Epidermal melanocyte (primary cell): ENCODE measurements at regions not wholly inside any gene's neighbourhood (a gene's known extent, or its start where the extent isn't known, plus 50 kb on each side); places are given as distances from the start of the nearest gene placed in this dataset.
"Not testable (repeated sequence)": the region's sequence is repeated elsewhere in the genome, so short reads cannot be mapped to it uniquely, and the experiment has no call there.

Experiments used
- DNase-seq: peaks from one replicate; pipeline ENCODE4 v3.0.0; 2011; ENCODE audit warnings: low spot score; ENCODE audit not compliant: insufficient read length

DNA sequence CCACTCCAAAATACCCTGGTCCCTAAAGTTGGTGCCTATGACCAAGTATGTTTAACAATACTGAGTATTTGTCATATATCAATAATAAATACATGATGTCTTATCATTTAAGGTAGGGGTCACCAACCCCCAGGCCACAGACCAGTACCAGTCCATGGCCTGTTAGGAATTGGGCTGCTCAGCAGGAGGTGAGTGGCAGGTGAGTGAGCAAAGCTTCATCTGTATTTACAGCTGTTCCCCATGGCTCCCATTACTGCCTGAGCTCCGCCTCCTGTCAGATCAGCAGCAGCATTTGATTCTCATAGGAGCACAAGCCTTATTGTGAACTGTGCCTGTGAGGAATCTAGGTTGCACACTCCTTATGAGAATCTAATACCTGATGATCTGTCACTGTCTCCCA lies 126.2 kb downstream of the HNRNPD start:
- DNase-seq: no peak

DNA sequence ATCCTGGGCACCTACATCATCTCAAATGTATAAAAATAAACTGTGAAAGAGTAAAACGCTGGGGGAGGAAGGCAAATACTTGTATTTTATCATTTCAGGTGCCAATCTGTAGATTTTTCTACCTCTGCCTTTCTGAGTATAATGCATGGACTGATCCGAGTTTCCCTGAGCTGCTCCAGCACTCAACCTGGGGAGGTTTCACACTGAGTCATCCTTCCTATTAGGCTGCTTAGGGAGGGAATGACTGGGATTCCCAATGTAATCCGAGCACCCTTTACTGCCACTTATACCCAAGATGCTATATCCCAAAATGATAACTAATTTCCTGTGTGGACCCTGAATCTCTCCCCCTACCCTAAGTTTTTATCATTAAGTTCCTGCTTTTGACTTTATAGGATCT lies 126.6 kb downstream of the HNRNPD start:
- DNase-seq: no peak

DNA sequence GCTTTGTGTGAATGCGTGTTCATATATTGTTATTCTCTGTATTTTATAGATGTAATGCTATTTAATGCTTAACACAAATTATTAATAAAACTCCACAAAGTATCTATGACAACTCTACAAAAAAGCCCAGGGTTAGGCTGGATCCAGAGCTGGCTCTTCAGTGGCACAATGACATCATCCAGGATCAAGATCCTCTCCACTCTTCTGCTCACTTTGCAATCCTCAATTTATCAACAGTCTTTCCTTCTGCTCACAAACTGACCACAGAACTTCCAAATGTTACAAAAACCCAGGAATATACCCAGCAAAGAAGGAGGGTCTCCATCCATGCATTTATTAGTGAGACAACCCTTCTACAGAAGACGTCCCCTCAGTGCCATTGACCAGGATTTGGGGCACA lies 132.3 kb downstream of the HNRNPD start:
- no peak for DNase-seq

DNA sequence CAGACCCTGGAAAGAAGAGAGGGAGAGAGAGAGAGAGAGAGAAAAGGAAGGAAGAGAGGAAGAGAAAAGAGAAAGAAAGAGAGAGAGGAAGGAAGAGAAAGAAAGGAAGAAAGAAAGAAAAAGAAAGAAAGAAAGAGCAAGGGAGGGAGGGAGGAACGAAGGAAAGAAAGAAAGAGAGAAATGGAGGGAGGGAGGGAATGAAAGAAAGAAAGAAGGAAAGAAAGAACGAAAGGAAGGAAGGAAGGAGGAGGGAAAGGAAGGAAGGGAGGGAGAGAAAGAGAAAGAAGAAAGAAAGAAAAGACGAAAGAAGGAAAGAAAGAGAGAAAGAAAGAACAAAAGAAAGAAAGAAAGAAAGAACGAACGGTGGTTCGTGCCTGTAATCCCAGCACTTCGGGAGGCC lies 133.4 kb downstream of the HNRNPD start:
- DNase-seq: no peak

DNA sequence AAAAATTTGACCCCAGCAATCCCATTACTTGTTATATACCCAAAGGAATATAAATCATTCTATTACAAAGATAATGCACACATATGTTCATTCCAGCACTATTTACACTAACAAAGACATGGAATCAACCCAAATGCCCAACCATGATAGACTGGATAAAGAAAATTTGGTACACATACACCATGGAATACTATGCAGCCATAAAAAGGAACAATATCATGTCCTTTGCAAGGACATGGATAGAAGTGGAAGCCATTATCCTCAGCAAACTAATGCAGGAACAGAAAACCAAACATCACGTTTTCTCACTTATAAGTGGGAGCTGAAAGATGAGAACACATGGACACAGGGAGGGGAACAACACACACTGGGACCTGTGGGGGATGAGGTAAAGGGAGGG lies 136.6 kb downstream of the HNRNPD start:
- DNase-seq: not testable (repeated sequence)

DNA sequence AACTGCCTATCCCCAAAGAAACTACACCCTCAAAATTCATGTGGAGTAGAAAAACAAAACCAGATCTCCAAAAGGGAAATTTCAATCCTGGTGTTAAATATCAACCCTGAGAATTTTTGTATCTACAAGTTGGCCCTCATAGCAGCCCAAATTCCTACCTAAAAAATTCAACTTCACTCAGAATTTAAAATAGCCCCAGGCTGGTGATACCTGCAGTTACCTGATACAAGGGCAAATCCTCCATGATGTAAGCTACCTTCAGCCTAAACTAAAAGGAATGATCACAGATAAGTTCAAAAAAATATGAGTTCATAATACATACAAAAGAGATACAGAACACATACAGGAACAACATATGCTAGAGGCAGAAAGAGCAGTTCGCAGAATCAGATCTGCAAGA lies 138.4 kb downstream of the HNRNPD start:
- no peak for DNase-seq

DNA sequence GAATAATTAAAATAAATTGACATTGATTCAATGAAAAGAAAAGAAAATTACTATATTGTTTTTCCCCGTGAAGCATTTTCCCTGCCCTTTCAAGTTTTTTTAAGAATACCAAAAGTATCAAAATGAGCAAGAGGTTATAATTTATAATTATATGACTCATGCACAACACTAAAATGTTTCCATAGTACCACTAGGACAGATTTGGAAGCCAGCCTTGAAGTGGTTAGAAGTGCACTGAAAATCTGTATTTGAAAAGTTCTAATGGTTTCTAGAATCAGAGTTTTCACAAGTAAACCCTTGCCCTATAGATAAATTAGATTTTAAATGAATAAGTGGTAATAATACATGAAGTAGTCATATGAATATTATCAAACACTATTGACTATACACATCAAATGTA lies 140.9 kb downstream of the HNRNPD start:
- no peak for DNase-seq

DNA sequence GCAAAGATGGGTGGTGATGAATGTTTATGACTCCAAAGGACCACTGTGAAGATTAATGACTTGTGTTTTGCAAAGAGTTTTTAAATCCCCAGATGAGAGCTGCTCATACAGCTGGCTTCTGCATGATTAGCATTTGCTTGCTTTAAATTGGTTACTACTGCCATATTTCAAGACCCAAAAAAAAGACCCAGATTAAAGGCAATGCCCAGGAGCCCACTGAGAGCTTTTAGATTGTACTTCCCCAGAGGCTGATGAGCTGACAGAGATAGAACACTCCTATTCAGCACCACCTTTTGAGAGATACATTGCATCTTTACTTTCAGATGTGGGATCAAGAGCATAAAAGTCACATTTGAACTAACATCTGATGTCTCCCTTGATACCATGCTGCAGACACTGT lies 142.0 kb downstream of the HNRNPD start:
- no peak for DNase-seq

DNA sequence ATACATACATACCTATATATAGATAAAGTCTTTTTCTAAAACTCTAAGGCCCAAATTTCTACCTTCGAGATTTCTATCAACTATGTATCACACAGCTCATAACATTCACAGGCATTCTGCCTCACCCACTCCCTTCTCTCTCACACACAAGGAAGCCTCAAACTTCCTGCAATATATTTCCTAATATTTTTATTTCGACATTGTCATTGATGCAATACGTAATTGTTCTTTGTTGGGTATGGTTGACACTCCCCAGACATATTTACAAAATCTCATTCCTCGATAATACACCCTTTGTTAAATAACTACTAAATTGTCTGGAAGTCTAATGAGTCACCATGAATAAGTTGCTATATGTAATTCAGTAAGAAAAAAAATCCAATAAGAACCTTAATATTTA lies 143.5 kb downstream of the HNRNPD start:
- no peak for DNase-seq

DNA sequence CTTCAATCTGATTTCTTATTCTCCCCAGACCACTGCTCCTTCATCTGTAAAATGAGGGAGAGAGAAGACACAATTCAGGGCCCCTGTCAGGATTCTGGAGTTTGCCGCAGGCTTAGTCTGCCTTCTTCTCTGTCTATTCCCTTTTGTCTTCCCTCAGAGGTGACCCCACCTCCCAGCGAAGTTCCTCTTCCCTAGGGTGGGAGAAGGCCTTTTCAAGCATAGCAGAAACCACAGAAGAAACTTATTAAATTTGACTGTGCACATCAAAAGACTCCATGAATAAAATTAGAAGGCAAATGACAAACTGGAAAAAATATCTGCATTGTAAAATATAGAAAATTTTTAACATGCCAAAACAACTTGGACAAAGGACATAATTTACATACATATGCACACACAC lies 148.8 kb downstream of the HNRNPD start:
- DNase-seq: no peak

DNA sequence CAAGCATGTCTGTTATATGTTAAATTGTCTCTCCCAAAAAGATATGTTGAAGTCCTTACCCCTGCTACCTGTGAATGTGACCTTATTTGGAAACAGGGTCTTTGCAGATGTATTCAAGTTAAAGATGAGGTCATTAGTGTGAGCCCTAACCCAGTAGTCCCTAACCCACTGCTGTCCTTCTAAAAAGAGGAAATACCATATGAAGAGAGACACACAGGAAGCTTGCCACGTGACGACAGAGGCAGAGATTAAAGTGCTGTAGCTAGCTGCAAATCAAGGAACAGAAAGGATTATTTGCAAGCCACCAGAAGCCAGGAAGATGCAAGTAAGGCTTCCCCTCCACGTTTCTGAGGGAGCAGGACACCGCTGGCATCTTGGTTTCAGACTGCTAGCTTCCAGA lies 150.1 kb downstream of the HNRNPD start:
- no peak for DNase-seq

DNA sequence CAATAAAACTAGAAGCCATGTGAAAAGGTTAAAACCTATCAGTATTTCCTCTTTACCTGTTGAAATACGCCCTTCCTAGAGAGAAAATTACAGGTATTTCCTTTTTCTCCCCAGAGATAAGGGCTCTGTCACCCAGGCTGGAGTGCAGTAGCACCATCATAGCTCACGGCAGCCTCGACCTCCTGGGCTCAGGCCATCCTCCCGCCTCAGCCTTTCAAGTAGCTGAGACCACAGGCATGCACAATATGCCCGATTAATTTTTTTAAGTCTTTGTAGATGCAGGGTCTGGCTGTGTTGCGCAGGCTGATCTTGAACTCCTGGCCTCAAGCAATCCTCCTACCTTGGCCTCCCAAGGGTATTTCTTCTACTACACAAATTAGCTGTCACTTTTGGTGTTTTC lies 154.4 kb downstream of the HNRNPD start:
- no peak for DNase-seq

DNA sequence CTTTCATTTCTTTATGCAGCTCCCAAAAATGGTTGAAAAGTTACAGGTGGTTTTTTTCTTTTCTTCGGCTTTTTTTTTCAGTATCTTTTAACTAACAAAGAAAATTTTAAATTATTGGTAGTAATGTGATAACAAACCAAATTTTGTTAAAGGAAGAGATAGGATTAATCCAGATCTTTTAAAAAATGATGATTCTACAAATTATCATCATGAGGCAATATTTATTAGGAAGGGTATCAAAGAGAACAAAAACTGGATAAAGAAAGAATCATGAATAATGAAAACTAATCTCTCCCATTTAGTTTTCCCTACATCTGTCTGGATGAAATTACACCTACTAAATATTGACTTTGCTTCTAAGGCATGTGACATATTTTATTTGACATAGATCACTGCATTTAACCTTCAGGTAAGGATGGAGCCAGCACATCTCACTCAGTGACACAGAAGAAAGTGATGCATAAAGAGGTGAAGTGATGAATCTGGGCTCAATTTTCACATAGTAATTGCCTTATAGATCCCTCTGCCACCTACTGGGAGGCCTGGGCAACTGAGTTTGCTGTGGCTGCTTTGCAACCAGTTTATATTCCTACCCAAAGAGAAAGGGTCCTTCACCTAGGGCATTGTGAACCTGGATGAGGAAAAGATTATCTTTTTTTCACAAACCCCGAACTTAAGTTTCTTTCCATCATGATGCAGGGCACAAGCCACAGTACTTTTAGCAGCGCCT lies 155.6 kb downstream of the HNRNPD start:
- DNase-seq: no peak

DNA sequence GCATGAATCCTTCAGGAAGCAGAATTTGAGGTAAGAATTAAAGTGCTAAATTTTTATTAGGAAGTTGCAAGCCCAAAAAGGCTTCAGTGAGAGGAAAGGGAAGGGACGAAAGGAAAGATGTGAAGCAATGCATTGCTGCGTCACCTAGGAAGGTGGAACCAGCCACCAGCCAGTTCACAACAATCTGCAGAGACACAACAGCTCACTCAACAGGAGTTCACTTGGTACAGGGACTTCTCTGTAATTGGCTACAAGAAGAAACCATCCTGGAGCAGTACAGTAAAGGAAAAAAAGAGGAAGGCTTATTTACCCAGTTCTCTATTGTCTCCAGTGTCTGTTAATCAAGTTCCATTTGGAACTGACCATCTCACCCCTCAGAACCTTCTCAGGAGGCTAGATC lies 157.6 kb downstream of the HNRNPD start:
- DNase-seq: no peak

DNA sequence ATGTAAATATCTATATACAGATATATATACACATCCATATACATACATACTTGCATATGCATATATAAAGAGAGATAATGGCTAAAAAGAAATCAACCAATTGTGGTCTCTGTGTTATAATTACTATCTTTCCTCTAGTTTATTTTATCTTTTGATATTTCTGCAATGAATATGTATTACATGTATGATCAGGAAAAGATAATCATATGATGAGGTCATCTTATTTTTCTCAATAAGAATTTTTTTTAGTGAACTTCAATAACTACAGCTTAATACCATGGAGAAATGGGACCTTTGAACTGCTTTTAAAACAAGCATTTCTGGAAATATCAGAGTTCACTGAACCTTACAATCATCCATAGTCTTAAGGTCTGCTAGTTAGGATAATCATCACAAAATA lies 158.0 kb downstream of the HNRNPD start:
- no peak for DNase-seq

DNA sequence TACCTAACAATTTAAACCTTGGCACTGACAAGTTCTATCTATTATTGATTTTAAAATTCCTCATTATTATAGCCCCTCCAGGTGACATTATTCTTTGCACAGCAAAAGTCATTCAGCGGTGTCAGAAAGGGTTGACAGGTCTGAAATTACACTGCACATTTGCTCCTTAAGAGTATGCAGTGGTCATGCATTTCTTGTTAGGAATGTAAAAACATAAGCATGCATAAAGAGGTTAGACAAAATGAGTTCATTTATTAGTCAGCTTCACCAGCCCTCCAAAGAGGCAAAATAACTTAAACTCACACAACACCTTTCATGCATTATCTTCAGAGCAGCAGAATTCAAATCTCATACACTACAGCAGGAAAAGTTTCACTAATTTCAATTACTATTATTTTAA lies 158.8 kb downstream of the HNRNPD start:
- DNase-seq: no peak

DNA sequence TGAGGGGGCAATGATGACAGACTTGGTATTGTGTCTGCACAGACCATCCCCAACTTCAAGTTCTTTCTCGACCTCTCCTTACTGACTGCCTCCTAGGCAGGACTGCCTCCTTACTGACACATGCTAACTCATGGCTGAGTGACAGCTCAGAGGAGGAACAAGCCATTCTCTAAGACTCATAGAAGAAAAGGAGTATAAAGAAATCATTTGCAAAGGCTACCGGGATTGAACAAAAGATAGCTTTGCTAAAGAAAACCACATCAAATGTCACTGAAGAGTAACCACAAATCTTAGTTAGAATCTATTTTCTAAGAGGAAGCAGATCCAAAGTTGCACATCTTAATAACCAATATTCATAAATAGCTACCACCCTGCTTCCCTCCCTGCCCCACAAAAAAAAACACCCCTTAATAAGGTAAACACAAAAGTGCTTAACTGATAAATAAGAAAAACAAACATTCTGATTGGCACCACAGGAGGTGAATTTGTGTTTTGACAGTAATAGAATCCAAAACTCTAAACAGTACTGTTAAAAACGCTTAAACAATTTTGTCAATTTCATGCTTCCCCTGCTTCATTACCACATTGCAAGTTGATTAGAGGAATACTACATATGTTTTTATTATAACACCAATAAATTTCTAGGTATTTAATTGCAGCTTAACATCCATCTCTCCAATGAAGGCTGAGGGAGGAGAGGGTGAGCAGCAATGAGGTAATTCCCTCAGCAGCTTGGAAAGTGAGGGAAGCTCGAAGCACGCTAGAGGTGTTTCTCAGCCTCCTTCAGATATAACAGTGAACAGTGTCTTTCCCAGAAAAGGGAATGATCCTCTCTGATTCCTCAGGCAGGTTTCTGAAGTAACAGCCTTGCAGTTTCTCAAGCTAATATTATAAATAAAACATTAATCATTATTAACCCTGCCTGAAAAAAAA lies 160.0 kb downstream of the HNRNPD start:
- no peak for DNase-seq

DNA sequence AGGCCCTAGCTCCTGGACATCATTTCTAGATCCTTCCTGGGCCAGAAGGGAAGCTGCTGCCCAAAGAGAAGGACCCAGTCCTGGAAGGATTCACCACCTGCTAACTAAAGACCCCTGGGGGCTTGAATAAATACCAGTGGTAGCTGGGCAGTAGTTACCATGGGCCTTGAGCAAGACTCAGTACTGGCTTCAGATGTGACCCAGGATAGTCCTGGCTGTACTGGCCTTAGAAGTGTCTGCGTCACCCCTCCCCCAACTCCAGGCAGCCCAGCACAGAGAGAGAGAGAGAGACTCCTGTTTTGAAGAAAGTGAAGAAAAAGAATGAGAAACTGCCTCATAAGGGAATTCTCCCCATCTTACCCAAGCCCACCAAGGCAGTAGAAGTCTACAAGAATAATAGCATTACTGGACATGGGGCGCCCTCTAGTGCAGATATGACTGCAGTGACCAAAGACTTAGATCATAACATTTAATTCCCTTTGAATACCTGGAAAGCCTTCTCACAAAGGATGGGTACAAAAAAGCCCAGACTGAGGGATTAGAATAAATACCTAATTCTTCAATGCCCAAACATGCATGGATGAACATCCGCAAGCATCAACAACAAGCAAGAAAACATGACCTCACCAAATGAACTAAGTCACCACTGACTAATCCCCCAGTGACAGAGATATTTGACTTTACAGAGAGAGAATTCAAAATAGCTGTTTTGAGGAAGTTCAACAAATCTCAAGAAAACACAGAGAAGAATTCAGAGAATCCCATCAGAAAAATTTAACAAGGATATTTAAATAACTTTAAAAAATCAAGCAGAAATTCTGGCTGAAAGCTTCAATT lies 171.8 kb downstream of the HNRNPD start:
- no peak for DNase-seq

DNA sequence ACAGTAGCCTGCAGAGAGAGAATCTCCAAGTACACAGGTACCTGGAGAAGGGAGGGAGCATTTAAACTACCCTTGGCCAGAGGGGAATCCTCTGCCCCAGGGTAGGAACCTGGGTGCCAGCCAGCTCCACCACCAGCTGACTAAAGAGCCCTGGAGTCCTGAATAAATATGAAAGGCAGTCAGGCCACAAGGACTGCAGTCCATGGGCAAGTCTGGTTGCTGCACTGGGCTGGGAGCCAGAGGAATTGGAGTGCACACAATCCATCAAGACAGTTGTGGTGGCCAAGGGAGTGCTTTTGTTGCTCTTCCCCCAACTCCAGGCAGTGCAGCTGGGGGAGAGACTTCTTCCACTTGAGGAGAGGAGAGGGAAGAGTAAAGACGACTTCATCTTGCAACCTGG lies 172.5 kb downstream of the HNRNPD start:
- no peak for DNase-seq

DNA sequence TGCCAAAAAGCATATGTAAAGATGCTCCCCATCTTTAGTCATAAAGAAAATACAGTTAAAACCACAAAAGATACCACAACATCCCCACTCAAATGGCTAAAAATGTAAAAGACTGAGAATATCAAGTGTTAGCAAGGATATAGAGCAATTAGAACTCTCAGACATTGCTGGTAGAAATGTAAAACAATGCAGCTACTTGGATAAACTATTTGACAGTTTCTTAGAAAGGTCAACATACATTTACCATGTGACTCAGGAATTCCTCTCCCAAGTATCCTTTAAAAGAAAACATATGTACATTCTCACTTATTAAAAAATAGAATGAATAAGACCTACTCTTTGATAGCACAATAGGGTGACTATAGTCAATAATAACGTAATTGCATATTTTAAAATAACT lies 173.7 kb downstream of the HNRNPD start:
- no peak for DNase-seq

DNA sequence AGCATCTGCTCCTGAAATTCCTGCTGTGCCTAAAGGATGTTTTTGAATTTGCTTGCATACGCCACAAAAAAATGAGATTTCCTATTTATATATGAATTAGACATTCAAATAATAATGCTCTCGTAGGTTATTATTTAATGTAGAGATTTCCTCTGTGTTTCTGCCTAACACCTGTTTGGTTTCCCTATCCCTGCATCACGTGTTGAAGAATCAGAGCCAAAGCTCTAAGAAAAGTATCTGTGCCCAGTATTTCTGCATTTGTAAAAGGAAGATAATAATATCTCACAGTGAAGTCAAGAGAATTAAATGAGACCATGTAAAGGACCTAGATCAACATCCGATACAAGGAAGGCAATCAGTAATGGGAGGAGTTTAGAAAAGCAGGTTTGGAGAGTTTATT lies 179.5 kb downstream of the HNRNPD start:
- DNase-seq: no peak
